ENCODE measurements at regions not wholly inside any gene's neighbourhood (a gene's known extent, or its start where the extent isn't known, plus 50 kb on each side); places are given as distances from the start of the nearest gene placed in this dataset.

- ChIA-PET CTCF (interaction anchor here (1.3 to 4.4 kb wide), 6 partner anchors 9 to 147 kb away, joined by 3 to 27 read pairs (median 11); no protein-coding TSS in a partner anchor), POLR2A (interaction anchor here (1.3 to 1.5 kb wide), 2 partner anchors 12 to 13 kb away, joined by 3 to 4 read pairs; no protein-coding TSS in a partner anchor)
- no peak for DNase-seq
- Histone ChIP-seq H3F3A (replicated peaks; ENCODE audit: insufficient read depth) (no peaks in the 10 kb centered on the region), H3K9ac (no peak overlapping the region), H3K9me2 (no peaks in the 10 kb centered on the region), H3K4me3 (ENCODE audit: low read depth in 2 of 2, low read length in 1 of 2) (no peak overlapping the region), H4K20me1 (ENCODE audit: insufficient read depth) (no peaks in the 10 kb centered on the region), H2AFZ (ENCODE audit: low read depth) (no peak overlapping the region), H3K4me1 (ENCODE audit: control insufficient read depth in 1 of 2, insufficient read depth in 2 of 2, low read depth in 1 of 2, low read length in 1 of 2) (peaks cover 11 to 40% of the 10 kb centered on the region in 2 experiments; a peak in 3 of 4 replicates), H3K27ac (ENCODE audit: low read depth in 2 of 2, low read length in 1 of 2) (no peak overlapping the region; a peak in 1 of 4 replicates), H3K9me3 (no peaks in the 10 kb centered on the region), H3K79me2 (ENCODE audit: insufficient read depth) (no peaks in the 10 kb centered on the region), H3K27me3 (ENCODE audit: insufficient read depth) (no peaks in the 10 kb centered on the region), H3K4me2 (no peak overlapping the region), H3K36me3 (replicated peaks in 1 of 2; ENCODE audit: control insufficient read depth in 1 of 2, insufficient read depth in 2 of 2, low read length in 1 of 2) (no peaks in the 10 kb centered on the region)
- TF ChIP-seq TEAD4 (IDR thresholded peaks at IDR 0.05; ENCODE audit: borderline replicate concordance, insufficient read depth) (no peak), FOSL2 (IDR thresholded peaks at IDR 0.05; ENCODE audit: borderline replicate concordance, low read depth) (no peak), ZBTB33 (IDR thresholded peaks at IDR 0.05; ENCODE audit: borderline replicate concordance, low read depth) (no peak)
- TF ChIP-seq, protein P1, sequence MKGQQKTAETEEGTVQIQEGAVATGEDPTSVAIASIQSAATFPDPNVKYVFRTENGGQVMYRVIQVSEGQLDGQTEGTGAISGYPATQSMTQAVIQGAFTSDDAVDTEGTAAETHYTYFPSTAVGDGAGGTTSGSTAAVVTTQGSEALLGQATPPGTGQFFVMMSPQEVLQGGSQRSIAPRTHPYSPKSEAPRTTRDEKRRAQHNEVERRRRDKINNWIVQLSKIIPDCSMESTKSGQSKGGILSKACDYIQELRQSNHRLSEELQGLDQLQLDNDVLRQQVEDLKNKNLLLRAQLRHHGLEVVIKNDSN (IDR thresholded peaks at IDR 0.05; ENCODE audit: borderline replicate concordance, low read depth) = no peak
- 92% methylated on average over 14 of the region's 22 CpGs for WGBS (ENCODE audit: low lambda C conversion rate)
Observed at GRCh38 chr6:44003345-44004061, 123.7 kb downstream of the MRPL14 start.

DNA sequence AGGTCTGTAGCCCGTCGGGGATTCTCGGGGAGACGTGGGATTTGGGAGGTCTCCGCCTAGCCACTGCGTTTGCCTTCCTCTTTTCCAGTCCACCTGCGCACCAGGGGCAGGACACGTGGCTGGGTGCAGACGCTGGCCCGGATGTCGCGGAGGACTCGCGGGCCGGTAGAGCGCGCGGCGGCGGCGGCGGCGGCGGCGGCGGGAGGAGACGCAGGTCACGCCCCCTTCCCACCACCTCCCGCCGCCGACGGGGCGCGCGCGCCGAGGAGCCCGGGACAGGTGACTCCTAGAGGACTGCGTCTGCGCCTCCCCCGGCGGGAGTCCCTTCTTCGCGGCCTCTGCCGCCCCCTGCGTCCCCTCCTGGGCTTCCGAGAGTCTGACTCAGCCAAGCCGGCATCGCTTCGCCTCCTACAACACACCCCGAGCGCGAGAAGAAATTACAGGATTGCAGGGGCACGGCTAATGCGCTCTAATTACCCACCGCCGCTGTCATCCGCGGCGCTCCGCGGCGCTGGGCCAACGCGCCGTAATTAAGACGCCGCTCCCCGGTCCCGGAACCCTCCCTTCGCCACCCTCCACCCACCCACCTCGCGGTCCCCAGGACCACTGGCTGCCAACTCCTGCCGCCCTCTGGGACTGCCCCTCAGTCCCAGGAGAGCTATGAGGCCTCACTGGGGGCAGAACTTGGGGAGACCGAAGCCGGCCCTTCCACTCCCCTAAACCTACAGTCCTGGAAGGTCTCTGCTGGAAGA, 124.5 kb downstream of the MRPL14 start:
- 61% methylated on average over 50 of the region's 76 CpGs for WGBS (ENCODE audit: low lambda C conversion rate)
- Histone ChIP-seq H3K4me2 (no peak overlapping the region), H3K36me3 (replicated peaks in 1 of 2; ENCODE audit: control insufficient read depth in 1 of 2, insufficient read depth in 2 of 2, low read length in 1 of 2) (no peaks in the 10 kb centered on the region), H3K27ac (ENCODE audit: low read depth in 2 of 2, low read length in 1 of 2) (no peak overlapping the region), H4K20me1 (ENCODE audit: insufficient read depth) (no peaks in the 10 kb centered on the region), H3K9me3 (no peaks in the 10 kb centered on the region), H3K9me2 (no peaks in the 10 kb centered on the region), H3K27me3 (ENCODE audit: insufficient read depth) (no peaks in the 10 kb centered on the region), H3K4me1 (ENCODE audit: control insufficient read depth in 1 of 2, insufficient read depth in 2 of 2, low read depth in 1 of 2, low read length in 1 of 2) (peaks cover 11 to 39% of the 10 kb centered on the region in 2 experiments; a peak in 3 of 4 replicates), H3K4me3 (ENCODE audit: low read depth in 2 of 2, low read length in 1 of 2) (no peak overlapping the region), H3K79me2 (ENCODE audit: insufficient read depth) (no peaks in the 10 kb centered on the region), H3F3A (replicated peaks; ENCODE audit: insufficient read depth) (no peaks in the 10 kb centered on the region), H2AFZ (ENCODE audit: low read depth) (no peak overlapping the region), H3K9ac (no peak overlapping the region)
- ChIA-PET POLR2A (interaction anchor here (1.3 to 1.4 kb wide), 2 partner anchors 12 to 61 kb away, joined by 3 read pairs; no protein-coding TSS in a partner anchor), CTCF (interaction anchor here (1.3 to 3.5 kb wide), 5 partner anchors 8 to 146 kb away, joined by 3 to 20 read pairs (median 5); no protein-coding TSS in a partner anchor)
- peak; percentile 72 for DNase-seq
- TF ChIP-seq MEF2A (IDR thresholded peaks at IDR 0.05; ENCODE audit: borderline replicate concordance, low read depth) (no peak), FOXJ3 (CRISPR knock-in tag; IDR thresholded peaks at IDR 0.05) (no peak), TEAD4 (IDR thresholded peaks at IDR 0.05; ENCODE audit: borderline replicate concordance, insufficient read depth) (no peak), FOSL2 (IDR thresholded peaks at IDR 0.05; ENCODE audit: borderline replicate concordance, low read depth) (no peak), ELF1 (IDR thresholded peaks at IDR 0.05) (no peak), YY1 (IDR thresholded peaks at IDR 0.05; ENCODE audit: low read depth) (no peak), PBX3 (IDR thresholded peaks at IDR 0.05) (no peak), NFIC (IDR thresholded peaks at IDR 0.05; ENCODE audit: borderline replicate concordance) (no peak), JUND (IDR thresholded peaks at IDR 0.05) (no peak), NRF1 (IDR thresholded peaks at IDR 0.05; ENCODE audit: low read depth, low read length) (no peak), SIN3A (IDR thresholded peaks at IDR 0.05; ENCODE audit: borderline replicate concordance, low read depth, low read length) (no peak)
- TF ChIP-seq, protein P2, sequence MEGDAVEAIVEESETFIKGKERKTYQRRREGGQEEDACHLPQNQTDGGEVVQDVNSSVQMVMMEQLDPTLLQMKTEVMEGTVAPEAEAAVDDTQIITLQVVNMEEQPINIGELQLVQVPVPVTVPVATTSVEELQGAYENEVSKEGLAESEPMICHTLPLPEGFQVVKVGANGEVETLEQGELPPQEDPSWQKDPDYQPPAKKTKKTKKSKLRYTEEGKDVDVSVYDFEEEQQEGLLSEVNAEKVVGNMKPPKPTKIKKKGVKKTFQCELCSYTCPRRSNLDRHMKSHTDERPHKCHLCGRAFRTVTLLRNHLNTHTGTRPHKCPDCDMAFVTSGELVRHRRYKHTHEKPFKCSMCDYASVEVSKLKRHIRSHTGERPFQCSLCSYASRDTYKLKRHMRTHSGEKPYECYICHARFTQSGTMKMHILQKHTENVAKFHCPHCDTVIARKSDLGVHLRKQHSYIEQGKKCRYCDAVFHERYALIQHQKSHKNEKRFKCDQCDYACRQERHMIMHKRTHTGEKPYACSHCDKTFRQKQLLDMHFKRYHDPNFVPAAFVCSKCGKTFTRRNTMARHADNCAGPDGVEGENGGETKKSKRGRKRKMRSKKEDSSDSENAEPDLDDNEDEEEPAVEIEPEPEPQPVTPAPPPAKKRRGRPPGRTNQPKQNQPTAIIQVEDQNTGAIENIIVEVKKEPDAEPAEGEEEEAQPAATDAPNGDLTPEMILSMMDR (IDR thresholded peaks at IDR 0.05) = no peak
- TF ChIP-seq, protein P3, sequence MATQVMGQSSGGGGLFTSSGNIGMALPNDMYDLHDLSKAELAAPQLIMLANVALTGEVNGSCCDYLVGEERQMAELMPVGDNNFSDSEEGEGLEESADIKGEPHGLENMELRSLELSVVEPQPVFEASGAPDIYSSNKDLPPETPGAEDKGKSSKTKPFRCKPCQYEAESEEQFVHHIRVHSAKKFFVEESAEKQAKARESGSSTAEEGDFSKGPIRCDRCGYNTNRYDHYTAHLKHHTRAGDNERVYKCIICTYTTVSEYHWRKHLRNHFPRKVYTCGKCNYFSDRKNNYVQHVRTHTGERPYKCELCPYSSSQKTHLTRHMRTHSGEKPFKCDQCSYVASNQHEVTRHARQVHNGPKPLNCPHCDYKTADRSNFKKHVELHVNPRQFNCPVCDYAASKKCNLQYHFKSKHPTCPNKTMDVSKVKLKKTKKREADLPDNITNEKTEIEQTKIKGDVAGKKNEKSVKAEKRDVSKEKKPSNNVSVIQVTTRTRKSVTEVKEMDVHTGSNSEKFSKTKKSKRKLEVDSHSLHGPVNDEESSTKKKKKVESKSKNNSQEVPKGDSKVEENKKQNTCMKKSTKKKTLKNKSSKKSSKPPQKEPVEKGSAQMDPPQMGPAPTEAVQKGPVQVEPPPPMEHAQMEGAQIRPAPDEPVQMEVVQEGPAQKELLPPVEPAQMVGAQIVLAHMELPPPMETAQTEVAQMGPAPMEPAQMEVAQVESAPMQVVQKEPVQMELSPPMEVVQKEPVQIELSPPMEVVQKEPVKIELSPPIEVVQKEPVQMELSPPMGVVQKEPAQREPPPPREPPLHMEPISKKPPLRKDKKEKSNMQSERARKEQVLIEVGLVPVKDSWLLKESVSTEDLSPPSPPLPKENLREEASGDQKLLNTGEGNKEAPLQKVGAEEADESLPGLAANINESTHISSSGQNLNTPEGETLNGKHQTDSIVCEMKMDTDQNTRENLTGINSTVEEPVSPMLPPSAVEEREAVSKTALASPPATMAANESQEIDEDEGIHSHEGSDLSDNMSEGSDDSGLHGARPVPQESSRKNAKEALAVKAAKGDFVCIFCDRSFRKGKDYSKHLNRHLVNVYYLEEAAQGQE (IDR thresholded peaks at IDR 0.05; ENCODE audit: low read depth, low read length) = no peak

Measured in SK-N-SH (cell line).